ENCODE measurements at regions not wholly inside any gene's neighbourhood (a gene's known extent, or its start where the extent isn't known, plus 50 kb on each side); places are given as distances from the start of the nearest gene placed in this dataset.

DNA sequence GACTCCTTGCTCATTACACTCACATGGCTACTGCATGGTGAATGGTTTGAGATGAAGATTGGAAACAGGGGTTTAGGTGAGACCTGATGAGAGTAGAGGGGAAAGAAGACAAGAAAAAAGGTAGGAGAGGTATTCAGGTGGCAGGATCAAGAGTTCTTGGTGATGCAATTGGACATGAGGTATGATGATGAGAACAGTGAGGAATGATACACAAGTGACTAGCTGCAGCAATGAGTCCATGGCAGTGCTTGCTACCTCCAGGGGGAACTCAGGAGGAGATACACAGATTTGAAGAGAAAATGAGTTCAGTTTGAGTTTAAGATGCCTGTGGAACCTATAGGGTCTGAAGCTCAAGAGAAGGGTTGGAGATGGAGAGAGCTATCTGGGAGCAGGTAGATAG, 62.1 kb upstream of the NFE2L2 start:
- peaks cover 15% of the 10 kb centered on the region for H3K4me1 Mint-ChIP-seq
- no peaks in the 10 kb centered on the region for H3K36me3 Mint-ChIP-seq
- TF ChIP-seq, protein P1, sequence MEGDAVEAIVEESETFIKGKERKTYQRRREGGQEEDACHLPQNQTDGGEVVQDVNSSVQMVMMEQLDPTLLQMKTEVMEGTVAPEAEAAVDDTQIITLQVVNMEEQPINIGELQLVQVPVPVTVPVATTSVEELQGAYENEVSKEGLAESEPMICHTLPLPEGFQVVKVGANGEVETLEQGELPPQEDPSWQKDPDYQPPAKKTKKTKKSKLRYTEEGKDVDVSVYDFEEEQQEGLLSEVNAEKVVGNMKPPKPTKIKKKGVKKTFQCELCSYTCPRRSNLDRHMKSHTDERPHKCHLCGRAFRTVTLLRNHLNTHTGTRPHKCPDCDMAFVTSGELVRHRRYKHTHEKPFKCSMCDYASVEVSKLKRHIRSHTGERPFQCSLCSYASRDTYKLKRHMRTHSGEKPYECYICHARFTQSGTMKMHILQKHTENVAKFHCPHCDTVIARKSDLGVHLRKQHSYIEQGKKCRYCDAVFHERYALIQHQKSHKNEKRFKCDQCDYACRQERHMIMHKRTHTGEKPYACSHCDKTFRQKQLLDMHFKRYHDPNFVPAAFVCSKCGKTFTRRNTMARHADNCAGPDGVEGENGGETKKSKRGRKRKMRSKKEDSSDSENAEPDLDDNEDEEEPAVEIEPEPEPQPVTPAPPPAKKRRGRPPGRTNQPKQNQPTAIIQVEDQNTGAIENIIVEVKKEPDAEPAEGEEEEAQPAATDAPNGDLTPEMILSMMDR (IDR thresholded peaks at IDR 0.05; ENCODE audit: unreplicated experiment): no peak
- DNase-seq (ENCODE audit: low spot score in 2 of 2, unreplicated experiment in 2 of 2): no peak
- H3K27me3 Mint-ChIP-seq (ENCODE audit: low read depth): no peaks in the 10 kb centered on the region
- no peaks in the 10 kb centered on the region for H3K9me3 Mint-ChIP-seq
- no peak overlapping the region for H3K4me3 Mint-ChIP-seq
- H3K27ac Mint-ChIP-seq: no peak overlapping the region

DNA sequence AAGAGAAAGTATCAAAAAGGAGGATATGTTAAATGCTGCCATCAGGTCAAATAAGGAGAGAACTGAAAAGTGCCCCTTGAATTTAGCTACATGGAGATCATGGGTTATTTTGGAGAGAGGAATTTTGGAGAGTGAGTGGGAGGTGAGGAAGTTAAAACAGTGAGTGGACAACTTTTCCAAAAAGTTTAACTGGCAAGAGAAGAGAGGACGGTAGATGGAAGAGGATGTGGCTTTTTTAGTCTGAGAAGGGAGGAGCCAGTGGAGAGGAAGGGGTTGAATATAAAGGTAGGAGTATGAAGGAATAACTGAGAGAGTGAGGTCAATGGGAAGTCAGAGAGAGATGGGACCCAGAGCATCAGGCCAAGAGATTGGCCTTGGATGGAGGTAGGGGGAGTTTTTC, 62.5 kb upstream of the NFE2L2 start:
- H3K27me3 Mint-ChIP-seq (ENCODE audit: low read depth): no peaks in the 10 kb centered on the region
- H3K36me3 Mint-ChIP-seq: no peaks in the 10 kb centered on the region
- no peak overlapping the region for H3K27ac Mint-ChIP-seq
- TF ChIP-seq, protein P1 (IDR thresholded peaks at IDR 0.05; ENCODE audit: unreplicated experiment): no peak
- DNase-seq (ENCODE audit: low spot score in 2 of 2, unreplicated experiment in 2 of 2): no peak
- peaks cover 19% of the 10 kb centered on the region for H3K4me1 Mint-ChIP-seq
- no peak overlapping the region for H3K4me3 Mint-ChIP-seq
- H3K9me3 Mint-ChIP-seq: no peaks in the 10 kb centered on the region

DNA sequence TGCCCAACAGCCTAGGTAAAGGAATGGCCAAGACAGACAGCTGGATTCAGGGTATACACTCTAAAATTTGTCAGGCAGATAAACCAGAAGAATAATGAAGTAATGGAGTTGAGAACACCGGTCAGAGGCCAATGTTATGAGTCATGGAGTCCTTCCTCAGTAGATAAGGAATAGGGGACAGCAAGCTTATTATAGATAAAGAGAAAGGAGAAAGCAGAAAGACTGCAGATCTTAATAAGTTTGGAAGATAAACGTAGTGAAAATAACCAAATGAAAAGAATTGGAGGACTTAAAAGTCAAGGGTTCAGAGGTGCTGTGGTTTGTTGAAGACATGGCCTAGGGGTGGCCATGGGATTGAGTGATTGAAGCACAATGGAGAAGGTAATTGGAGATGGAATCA, 63.5 kb upstream of the NFE2L2 start:
- Mint-ChIP-seq H3K27ac (no peak overlapping the region), H3K36me3 (no peaks in the 10 kb centered on the region), H3K27me3 (ENCODE audit: low read depth) (no peaks in the 10 kb centered on the region), H3K4me3 (no peak overlapping the region), H3K4me1 (peaks cover 21% of the 10 kb centered on the region), H3K9me3 (no peaks in the 10 kb centered on the region)
- DNase-seq (ENCODE audit: low spot score in 2 of 2, unreplicated experiment in 2 of 2): no peak
- TF ChIP-seq, protein P1 (IDR thresholded peaks at IDR 0.05; ENCODE audit: unreplicated experiment): no peak

DNA sequence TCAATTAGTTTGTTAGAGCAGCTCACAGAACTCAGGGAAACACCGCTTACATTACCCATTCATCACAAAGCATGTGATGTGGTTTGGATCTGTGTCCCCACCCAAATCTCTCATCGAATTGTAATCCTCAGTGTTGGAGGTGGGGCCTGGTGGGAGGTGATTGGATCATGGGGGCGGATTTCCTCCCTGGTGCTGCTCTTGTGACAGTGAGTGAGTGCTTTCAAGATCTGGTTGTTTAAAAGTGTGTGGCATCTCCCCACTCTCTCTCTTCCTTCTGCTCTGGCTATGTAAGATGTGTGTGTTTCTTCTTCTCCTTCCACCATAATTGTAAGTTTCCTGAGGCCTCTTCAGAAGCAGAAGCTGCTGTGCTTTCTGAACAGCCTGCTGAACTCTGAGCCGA, 63.5 kb upstream of the AGPS start:
- H3K4me1 Mint-ChIP-seq: peaks cover 23% of the 10 kb centered on the region
- H3K27me3 Mint-ChIP-seq (ENCODE audit: low read depth): no peaks in the 10 kb centered on the region
- no peak overlapping the region for H3K4me3 Mint-ChIP-seq
- H3K36me3 Mint-ChIP-seq: no peaks in the 10 kb centered on the region
- no peak overlapping the region for H3K27ac Mint-ChIP-seq
- TF ChIP-seq, protein P1 (IDR thresholded peaks at IDR 0.05; ENCODE audit: unreplicated experiment): no peak
- no peak for DNase-seq (ENCODE audit: low spot score in 2 of 2, unreplicated experiment in 2 of 2)
- H3K9me3 Mint-ChIP-seq: no peaks in the 10 kb centered on the region

DNA sequence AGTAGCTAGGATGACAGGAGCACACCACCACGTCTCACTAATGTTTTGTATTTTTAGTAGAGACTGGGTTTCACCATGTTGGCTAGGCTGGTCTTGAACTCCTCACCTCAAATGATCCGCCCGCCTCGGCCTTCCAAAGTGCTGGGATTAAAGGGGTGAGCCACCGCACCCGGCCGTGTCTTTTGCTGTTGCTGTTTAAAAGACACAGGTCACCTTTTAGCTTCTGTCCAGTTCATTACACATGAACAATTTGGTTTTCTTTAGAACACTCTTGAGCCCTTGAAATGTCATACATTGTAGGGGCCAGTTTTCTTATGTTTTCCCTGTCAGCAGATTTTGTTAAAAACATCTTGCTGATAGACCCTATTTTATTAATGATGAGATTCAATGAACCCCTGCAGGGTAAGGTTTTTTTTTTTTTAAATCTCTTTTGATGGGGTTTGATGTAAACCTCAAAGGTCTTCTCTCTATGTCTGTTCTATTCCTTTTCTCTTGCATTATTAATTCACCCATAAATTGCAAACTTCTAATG, 61.0 kb upstream of the AGPS start:
- H3K36me3 Mint-ChIP-seq: no peaks in the 10 kb centered on the region
- no peaks in the 10 kb centered on the region for H3K9me3 Mint-ChIP-seq
- no peak overlapping the region for H3K4me3 Mint-ChIP-seq
- TF ChIP-seq, protein P1 (IDR thresholded peaks at IDR 0.05; ENCODE audit: unreplicated experiment): no peak
- peaks cover 40% of the 10 kb centered on the region for H3K4me1 Mint-ChIP-seq
- no peaks in the 10 kb centered on the region for H3K27me3 Mint-ChIP-seq (ENCODE audit: low read depth)
- no peak for DNase-seq (ENCODE audit: low spot score in 2 of 2, unreplicated experiment in 2 of 2)
- peak overlapping the region; percentile 90 for H3K27ac Mint-ChIP-seq

Data from mesothelial cell of epicardium (in vitro differentiated cells).